Uterus (tissue), 3 donors: ENCODE measurements at regions not wholly inside any gene's neighbourhood (a gene's known extent, or its start where the extent isn't known, plus 50 kb on each side); places are given as distances from the start of the nearest gene placed in this dataset.

Experiments used
- DNase-seq, 2 donors: peaks; one replicate each; pipeline ENCODE4 v3.0.0-alpha.2; 2019 to 2020
- H3K27ac ChIP-seq, 2 donors: fragments of 200-600 bp; sonication (generic); 1 replicate in 1 of 2; 2 replicates in 1 of 2; pipeline ENCODE4 v1.5.1; 2016 to 2018
- H3K27me3 ChIP-seq, 2 donors: fragments of 200-600 bp; sonication (generic); one replicate each; pipeline ENCODE4 v1.5.1; 2018 to 2019; ENCODE audit warnings: control low read depth in 1 of 2
- H3K36me3 ChIP-seq, 2 donors: fragments of 200-600 bp; sonication (generic); one replicate each; pipeline ENCODE4 v1.5.1; 2019; ENCODE audit warnings: control low read depth in 1 of 2
- H3K4me1 ChIP-seq, 2 donors: fragments of 200-600 bp; sonication (generic); one replicate each; pipeline ENCODE4 v1.5.1; 2018 to 2019; ENCODE audit warnings: control low read depth in 1 of 2
- H3K4me3 ChIP-seq, 2 donors: fragments of 200-600 bp; sonication (generic); 1 replicate in 1 of 2; 2 replicates in 1 of 2; pipeline ENCODE4 v1.5.1; 2018 to 2019; ENCODE audit warnings: mild to moderate bottlenecking in 1 of 2
- H3K9me3 ChIP-seq, 2 donors: fragments of 200-600 bp; sonication (generic); one replicate each; pipeline ENCODE4 v1.5.1; 2019; ENCODE audit warnings: control low read depth in 1 of 2
- POLR2A ChIP-seq, 2 donors: fragments of 450-650 bp; IDR thresholded peaks; one replicate each; pipeline ENCODE4 v1.6.1; 2016; ENCODE audit warnings: antibody characterized with exemption in 2 of 2, mild to moderate bottlenecking in 1 of 2, moderate library complexity in 1 of 2
- intact Hi-C: fragments of 100-400 bp; cut with DNase I; formaldehyde crosslinking; loops from one replicate; pipeline ENCODE4 v1.15.1; 2023; ENCODE audit warnings: low total_unique reads
- TF ChIP-seq, protein P1 (sequence below), 4 experiments: fragments of 200-600 bp in 2 of 4; fragments of 450-650 bp in 2 of 4; sonication (generic) in 2 of 4; IDR thresholded peaks; one replicate each; pipeline ENCODE4 v1.5.1; 2016 to 2019; ENCODE audit warnings: antibody characterized with exemption in 4 of 4, mild to moderate bottlenecking in 2 of 4, moderate library complexity in 1 of 4
- donor health status: DM: yes; HTN: yes; CAD: no.

DNA sequence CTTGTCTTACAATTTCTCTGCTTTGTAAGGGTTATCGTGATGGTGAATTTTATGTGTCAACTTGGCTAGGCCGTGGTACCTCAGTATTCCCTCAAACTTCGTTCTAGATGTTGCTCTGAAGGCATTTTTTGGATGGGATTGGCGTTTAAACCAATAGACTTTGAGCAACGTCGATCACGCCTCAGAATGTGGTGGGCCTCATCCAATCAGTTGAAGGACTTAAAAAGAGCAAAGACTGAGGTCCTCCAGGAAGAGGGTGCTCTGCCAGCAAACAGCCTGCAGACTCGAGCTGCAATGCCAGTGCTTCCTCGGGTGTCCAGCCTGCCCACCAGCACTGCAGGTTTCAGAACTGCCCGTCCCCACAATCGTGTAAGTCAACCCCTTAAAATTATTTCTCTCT, 145.8 kb upstream of the SALL3 start:
- intact Hi-C loops: no loop called here
- Histone ChIP-seq H3K9me3 (no peaks in the 10 kb centered on the region), H3K4me1 (no peaks in the 10 kb centered on the region), H3K4me3 (no peak overlapping the region), H3K27ac (no peak overlapping the region), H3K36me3 (no peaks in the 10 kb centered on the region), H3K27me3 (no peaks in the 10 kb centered on the region)
- no peak for DNase-seq
- TF ChIP-seq, protein P1, sequence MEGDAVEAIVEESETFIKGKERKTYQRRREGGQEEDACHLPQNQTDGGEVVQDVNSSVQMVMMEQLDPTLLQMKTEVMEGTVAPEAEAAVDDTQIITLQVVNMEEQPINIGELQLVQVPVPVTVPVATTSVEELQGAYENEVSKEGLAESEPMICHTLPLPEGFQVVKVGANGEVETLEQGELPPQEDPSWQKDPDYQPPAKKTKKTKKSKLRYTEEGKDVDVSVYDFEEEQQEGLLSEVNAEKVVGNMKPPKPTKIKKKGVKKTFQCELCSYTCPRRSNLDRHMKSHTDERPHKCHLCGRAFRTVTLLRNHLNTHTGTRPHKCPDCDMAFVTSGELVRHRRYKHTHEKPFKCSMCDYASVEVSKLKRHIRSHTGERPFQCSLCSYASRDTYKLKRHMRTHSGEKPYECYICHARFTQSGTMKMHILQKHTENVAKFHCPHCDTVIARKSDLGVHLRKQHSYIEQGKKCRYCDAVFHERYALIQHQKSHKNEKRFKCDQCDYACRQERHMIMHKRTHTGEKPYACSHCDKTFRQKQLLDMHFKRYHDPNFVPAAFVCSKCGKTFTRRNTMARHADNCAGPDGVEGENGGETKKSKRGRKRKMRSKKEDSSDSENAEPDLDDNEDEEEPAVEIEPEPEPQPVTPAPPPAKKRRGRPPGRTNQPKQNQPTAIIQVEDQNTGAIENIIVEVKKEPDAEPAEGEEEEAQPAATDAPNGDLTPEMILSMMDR (IDR thresholded peaks at IDR 0.05): no peak
- no peak for TF ChIP-seq POLR2A (IDR thresholded peaks at IDR 0.05)

GRCh38 chr18:78836838-78837237, 142.8 kb upstream of the SALL3 start:
- intact Hi-C loops: no loop called here
- no peaks in the 10 kb centered on the region for H3K36me3 ChIP-seq

DNA sequence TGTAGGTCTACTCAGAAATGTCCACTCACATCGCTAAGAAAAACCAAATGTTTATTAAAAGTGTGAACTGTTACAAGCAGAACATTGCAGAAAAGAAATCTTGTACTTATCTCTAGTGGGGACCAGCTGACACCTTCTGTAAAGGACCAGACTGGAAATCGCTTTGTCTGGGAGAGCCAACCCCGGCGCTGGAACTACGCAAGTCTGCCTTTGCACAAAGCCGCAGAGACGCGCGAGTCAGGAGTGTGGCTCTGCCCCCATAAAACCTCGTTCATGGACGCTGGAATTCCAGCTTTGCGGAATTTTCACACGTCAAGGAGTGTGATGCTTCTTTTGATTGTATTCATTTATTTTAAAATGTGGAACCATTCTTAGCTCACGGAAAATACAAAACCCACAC, 141.9 kb upstream of the SALL3 start:
- Histone ChIP-seq H3K27me3 (no peaks in the 10 kb centered on the region), H3K4me1 (no peaks in the 10 kb centered on the region), H3K27ac (no peak overlapping the region), H3K9me3 (no peaks in the 10 kb centered on the region), H3K4me3 (no peak overlapping the region), H3K36me3 (no peaks in the 10 kb centered on the region)
- DNase-seq: no peak
- TF ChIP-seq, protein P1 (IDR thresholded peaks at IDR 0.05): no peak
- no peak for TF ChIP-seq POLR2A (IDR thresholded peaks at IDR 0.05)
- intact Hi-C loops: no loop called here

More at GRCh38 chr18:78836838-78837237, 142.8 kb upstream of the SALL3 start:
- no peak overlapping the region for H3K27ac ChIP-seq
- TF ChIP-seq, protein P1 (IDR thresholded peaks at IDR 0.05): no peak
- TF ChIP-seq POLR2A (IDR thresholded peaks at IDR 0.05): no peak
- H3K4me3 ChIP-seq: no peak overlapping the region
- DNase-seq: no peak
- H3K4me1 ChIP-seq: no peaks in the 10 kb centered on the region
- H3K27me3 ChIP-seq: no peaks in the 10 kb centered on the region
- no peaks in the 10 kb centered on the region for H3K9me3 ChIP-seq

GRCh38 chr18:78838183-78838582, 141.4 kb upstream of the SALL3 start:
- no peak for DNase-seq
- no peaks in the 10 kb centered on the region for H3K4me1 ChIP-seq
- no peaks in the 10 kb centered on the region for H3K9me3 ChIP-seq
- no peak overlapping the region for H3K27ac ChIP-seq
- intact Hi-C loops: no loop called here
- no peaks in the 10 kb centered on the region for H3K36me3 ChIP-seq
- no peak overlapping the region for H3K4me3 ChIP-seq
- TF ChIP-seq POLR2A (IDR thresholded peaks at IDR 0.05): no peak
- TF ChIP-seq, protein P1 (IDR thresholded peaks at IDR 0.05): no peak
- H3K27me3 ChIP-seq: no peaks in the 10 kb centered on the region

DNA sequence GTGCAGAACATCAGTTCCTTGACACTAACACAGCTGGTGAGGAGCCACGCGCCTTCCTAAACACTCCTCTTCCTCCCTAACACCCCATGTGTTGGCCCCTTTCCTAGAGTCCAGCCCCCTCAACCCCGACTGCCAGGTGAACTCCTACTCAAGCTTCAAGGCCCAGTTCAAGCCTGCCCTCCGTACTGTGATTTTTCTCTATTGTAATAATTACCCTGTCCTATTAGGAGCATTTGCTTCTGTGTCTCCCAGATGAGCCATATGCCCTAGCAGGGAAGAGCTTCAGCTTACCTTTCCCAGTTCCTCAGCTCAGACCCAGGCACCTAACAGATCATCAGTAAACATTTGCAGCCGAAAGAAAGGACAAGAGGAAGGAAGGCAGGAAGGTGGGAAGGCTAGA, 130.6 kb upstream of the SALL3 start:
- no peak overlapping the region for H3K4me3 ChIP-seq
- no peak for TF ChIP-seq POLR2A (IDR thresholded peaks at IDR 0.05)
- TF ChIP-seq, protein P1 (IDR thresholded peaks at IDR 0.05): no peak
- no peak overlapping the region for H3K27ac ChIP-seq
- no peaks in the 10 kb centered on the region for H3K27me3 ChIP-seq
- H3K36me3 ChIP-seq: no peaks in the 10 kb centered on the region
- intact Hi-C loops: no loop called here
- H3K9me3 ChIP-seq: no peaks in the 10 kb centered on the region
- DNase-seq: no peak
- H3K4me1 ChIP-seq: no peaks in the 10 kb centered on the region
